PC-9 (cell line): ENCODE measurements at regions not wholly inside any gene's neighbourhood (a gene's known extent, or its start where the extent isn't known, plus 50 kb on each side); places are given as distances from the start of the nearest gene placed in this dataset.

Experiments
- BruUV-seq: library from RNA; stranded (reverse); fragments of 400-500 nt; replicated peaks from 2 replicates; lab custom pipeline; 2021; lab: Mats Ljungman, UMichigan
- CTCF ChIA-PET: fragments of 300-600 bp; sonication (Branson Sonifier 250); formaldehyde crosslinking; loops from one replicate; lab custom pipeline; 2022; ENCODE audit warnings: antibody characterized with exemption; lab: Charles Lee
- POLR2A ChIA-PET: fragments of 300-600 bp; sonication (Branson Sonifier 250); formaldehyde crosslinking; loops from one replicate; lab custom pipeline; 2022; ENCODE audit warnings: antibody characterized with exemption; ENCODE audit not compliant: unreplicated experiment; lab: Charles Lee
- DNase-seq, 2 experiments: peaks; one replicate each; pipeline versions ENCODE4 v3.0.0 to v3.0.0-alpha.2; 2015 to 2022; ENCODE audit warnings: mixed read lengths in 1 of 2
- H2AFZ ChIP-seq: fragments of 200-600 bp; sonication (generic); 2 replicates; pipeline ENCODE4 v1.8.1; 2017; ENCODE audit warnings: antibody characterized with exemption
- H3F3A ChIP-seq: fragments of 200-600 bp; sonication (generic); 2 replicates; pipeline ENCODE4 v1.8.1; 2017; ENCODE audit warnings: antibody characterized with exemption, mild to moderate bottlenecking, low read depth; ENCODE audit not compliant: insufficient read depth
- H3K27ac ChIP-seq: fragments of 200-600 bp; sonication (generic); 2 replicates; pipeline ENCODE4 v1.6.1; 2016; ENCODE audit warnings: mixed run types
- H3K27me3 ChIP-seq: fragments of 200-600 bp; sonication (generic); 2 replicates; pipeline ENCODE4 v1.6.1; 2016; ENCODE audit warnings: low read depth, mixed run types; ENCODE audit not compliant: insufficient read depth
- H3K36me3 ChIP-seq: fragments of 200-600 bp; sonication (generic); 2 replicates; pipeline ENCODE4 v1.6.1; 2016; ENCODE audit warnings: low read depth, mixed run types
- H3K4me1 ChIP-seq: fragments of 200-600 bp; sonication (generic); replicated peaks from 2 replicates; pipeline ENCODE4 v1.6.1; 2016; ENCODE audit warnings: mixed run types; ENCODE audit not compliant: insufficient read depth
- H3K4me2 ChIP-seq: fragments of 200-600 bp; sonication (generic); 2 replicates; pipeline ENCODE4 v1.6.1; 2017; ENCODE audit warnings: mixed run types
- H3K4me3 ChIP-seq: fragments of 200-600 bp; sonication (generic); 2 replicates; pipeline ENCODE4 v1.6.1; 2016; ENCODE audit warnings: mixed run types
- H3K79me2 ChIP-seq: fragments of 200-600 bp; sonication (generic); 2 replicates; pipeline ENCODE4 v1.6.1; 2017; ENCODE audit warnings: low read depth, mixed run types
- H3K9me2 ChIP-seq: fragments of 200-600 bp; sonication (generic); 2 replicates; pipeline ENCODE4 v1.8.1; 2017; ENCODE audit warnings: mild to moderate bottlenecking; ENCODE audit not compliant: insufficient read depth
- H3K9me3 ChIP-seq: fragments of 200-600 bp; sonication (generic); 2 replicates; pipeline ENCODE4 v1.8.1; 2016; ENCODE audit warnings: low read depth; ENCODE audit not compliant: insufficient read depth
- H4K20me1 ChIP-seq: fragments of 200-600 bp; sonication (generic); 2 replicates; pipeline ENCODE4 v1.8.1; 2017; ENCODE audit not compliant: insufficient read depth
- EZH2 ChIP-seq: fragments of 200-600 bp; sonication (generic); IDR thresholded peaks from 2 replicates; pipeline ENCODE4 v1.8.0; 2017; ENCODE audit warnings: antibody characterized with exemption, low read depth
- intact Hi-C: fragments of 100-400 bp; cut with micrococcal nuclease; formaldehyde crosslinking; loops from one replicate; pipeline ENCODE4 v1.10.0; 2022; ENCODE audit not compliant: unreplicated experiment
- TF ChIP-seq, protein P1 (sequence below): fragments of 200-600 bp; sonication (generic); conservative IDR thresholded peaks from 2 replicates; pipeline ENCODE4 v1.6.1; 2017; ENCODE audit warnings: mixed run types, antibody characterized with exemption, mild to moderate bottlenecking, moderate library complexity

DNA sequence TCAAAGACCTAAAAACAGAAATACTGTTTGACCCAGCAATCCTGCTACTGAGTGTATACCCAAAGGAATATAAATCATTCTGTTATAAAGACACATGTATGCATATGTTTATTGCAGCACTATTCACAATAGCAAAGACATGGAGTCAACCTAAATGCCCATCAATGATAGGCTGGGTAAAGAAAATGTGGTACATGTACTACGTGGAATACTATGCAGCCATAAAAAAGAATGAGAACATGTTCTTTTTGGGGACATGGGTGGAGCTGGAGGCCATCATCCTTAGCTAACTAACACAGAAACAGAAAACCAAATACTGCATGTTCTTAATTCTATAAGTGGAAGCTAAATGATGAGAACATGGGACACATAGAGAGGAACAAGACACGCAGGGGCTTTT lies 155.2 kb upstream of the KCNJ16 start:
- ChIA-PET CTCF (no interaction called here), POLR2A (no interaction called here)
- H3K9me3 ChIP-seq: 0 out of 2 replicates have a peak, but pooled peaks cover 6% of the 10 kb centered on the region
- no peaks in the 10 kb centered on the region for H3F3A ChIP-seq
- no peaks in the 10 kb centered on the region for H3K36me3 ChIP-seq
- DNase-seq: no peak
- H3K79me2 ChIP-seq: no peaks in the 10 kb centered on the region
- H3K27ac ChIP-seq: no peak overlapping the region
- TF ChIP-seq, protein P1, sequence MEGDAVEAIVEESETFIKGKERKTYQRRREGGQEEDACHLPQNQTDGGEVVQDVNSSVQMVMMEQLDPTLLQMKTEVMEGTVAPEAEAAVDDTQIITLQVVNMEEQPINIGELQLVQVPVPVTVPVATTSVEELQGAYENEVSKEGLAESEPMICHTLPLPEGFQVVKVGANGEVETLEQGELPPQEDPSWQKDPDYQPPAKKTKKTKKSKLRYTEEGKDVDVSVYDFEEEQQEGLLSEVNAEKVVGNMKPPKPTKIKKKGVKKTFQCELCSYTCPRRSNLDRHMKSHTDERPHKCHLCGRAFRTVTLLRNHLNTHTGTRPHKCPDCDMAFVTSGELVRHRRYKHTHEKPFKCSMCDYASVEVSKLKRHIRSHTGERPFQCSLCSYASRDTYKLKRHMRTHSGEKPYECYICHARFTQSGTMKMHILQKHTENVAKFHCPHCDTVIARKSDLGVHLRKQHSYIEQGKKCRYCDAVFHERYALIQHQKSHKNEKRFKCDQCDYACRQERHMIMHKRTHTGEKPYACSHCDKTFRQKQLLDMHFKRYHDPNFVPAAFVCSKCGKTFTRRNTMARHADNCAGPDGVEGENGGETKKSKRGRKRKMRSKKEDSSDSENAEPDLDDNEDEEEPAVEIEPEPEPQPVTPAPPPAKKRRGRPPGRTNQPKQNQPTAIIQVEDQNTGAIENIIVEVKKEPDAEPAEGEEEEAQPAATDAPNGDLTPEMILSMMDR: no peak
- TF ChIP-seq EZH2: no peak
- H3K4me1 ChIP-seq: no peaks in the 10 kb centered on the region
- no peaks in the 10 kb centered on the region for H4K20me1 ChIP-seq
- intact Hi-C loops: no loop called here
- no peak overlapping the region for H3K4me2 ChIP-seq
- no peak overlapping the region for H3K4me3 ChIP-seq
- H2AFZ ChIP-seq: no peak overlapping the region
- H3K27me3 ChIP-seq: no peaks in the 10 kb centered on the region
- no TSS peak for BruUV-seq
- H3K9me2 ChIP-seq: 0 out of 2 replicates have a peak, but pooled peaks cover 6% of the 10 kb centered on the region

DNA sequence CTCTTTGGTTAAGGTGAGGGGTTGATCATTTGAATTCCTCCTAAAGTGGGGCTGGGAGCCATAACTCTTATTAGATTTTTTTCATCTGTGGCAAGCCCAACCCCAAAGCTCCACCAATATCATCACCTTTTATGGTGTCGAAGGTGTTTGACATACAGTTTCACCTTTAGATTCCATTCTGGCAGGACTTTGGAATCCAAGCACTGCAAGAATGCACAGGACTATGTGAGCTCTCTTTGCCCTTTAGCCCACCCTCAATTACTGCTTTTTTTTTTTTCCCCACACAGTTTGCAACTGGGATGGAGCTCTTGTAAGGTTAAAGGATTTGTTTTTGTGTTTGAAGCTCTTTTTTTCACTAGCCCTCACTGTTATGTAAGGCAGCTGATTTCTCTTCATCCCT lies 154.0 kb upstream of the KCNJ16 start:
- no TSS peak for BruUV-seq
- CTCF ChIA-PET: no interaction called here
- H3K27me3 ChIP-seq: no peaks in the 10 kb centered on the region
- H3K4me1 ChIP-seq: no peaks in the 10 kb centered on the region
- POLR2A ChIA-PET: no interaction called here
- H3K4me2 ChIP-seq: no peak overlapping the region
- H4K20me1 ChIP-seq: no peaks in the 10 kb centered on the region
- 0 out of 2 replicates have a peak, but pooled peaks cover 6% of the 10 kb centered on the region for H3K9me3 ChIP-seq
- DNase-seq: no peak
- H3K79me2 ChIP-seq: no peaks in the 10 kb centered on the region
- TF ChIP-seq EZH2: no peak
- TF ChIP-seq, protein P1: no peak
- H3K4me3 ChIP-seq: no peak overlapping the region
- 0 out of 2 replicates have a peak, but pooled peaks cover 6% of the 10 kb centered on the region for H3K9me2 ChIP-seq
- intact Hi-C loops: no loop called here
- no peaks in the 10 kb centered on the region for H3F3A ChIP-seq
- no peak overlapping the region for H3K27ac ChIP-seq
- no peaks in the 10 kb centered on the region for H3K36me3 ChIP-seq
- H2AFZ ChIP-seq: no peak overlapping the region

DNA sequence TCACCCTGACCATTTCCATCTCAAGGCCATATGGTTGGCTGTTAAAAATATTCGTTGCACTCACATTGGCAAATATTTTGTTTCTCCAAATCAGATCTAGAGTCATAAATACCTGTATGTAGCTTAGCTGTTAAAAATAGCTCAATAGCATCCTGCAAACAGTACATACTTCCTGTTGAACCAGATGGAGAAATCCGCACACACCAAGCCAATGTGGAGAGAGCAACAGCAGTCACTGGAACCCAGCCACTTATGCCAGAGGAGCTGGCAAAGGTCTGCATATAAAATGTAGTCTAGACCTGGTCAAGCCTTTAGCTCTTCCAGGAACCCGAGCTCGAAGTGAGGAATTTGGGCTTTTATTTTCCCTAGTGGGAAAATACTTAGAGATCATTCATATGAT lies 146.4 kb upstream of the KCNJ16 start:
- Histone ChIP-seq H3K27me3 (no peaks in the 10 kb centered on the region), H2AFZ (peak overlapping the region; percentile 33; the same call in 1 of the 2 replicates), H4K20me1 (no peaks in the 10 kb centered on the region), H3K4me3 (no peak overlapping the region), H3K4me2 (no peak overlapping the region), H3K4me1 (no peaks in the 10 kb centered on the region), H3K79me2 (no peaks in the 10 kb centered on the region), H3F3A (no peaks in the 10 kb centered on the region), H3K9me3 (peaks cover 4% of the 10 kb centered on the region; the same call in 1 of the 2 replicates), H3K27ac (no peak overlapping the region), H3K9me2 (no peaks in the 10 kb centered on the region; the same call in 1 of the 2 replicates), H3K36me3 (no peaks in the 10 kb centered on the region)
- intact Hi-C loops: no loop called here
- TF ChIP-seq EZH2: no peak
- TF ChIP-seq, protein P1: no peak
- no TSS peak for BruUV-seq
- no peak for DNase-seq
- ChIA-PET POLR2A (no interaction called here), CTCF (no interaction called here)
